Central memory CD4-positive, alpha-beta T cell (primary cell): ENCODE measurements at regions not wholly inside any gene's neighbourhood (a gene's known extent, or its start where the extent isn't known, plus 50 kb on each side); places are given as distances from the start of the nearest gene placed in this dataset.

Experiments
- DNase-seq: peaks from one replicate; pipeline ENCODE4 v3.0.0; 2022

- DNase-seq: no peak
Measured at GRCh38 chr12:85641796-85642195, 194.4 kb downstream of the RASSF9 start.

- no peak for DNase-seq
Measured at GRCh38 chr12:85642288-85642687, 193.9 kb downstream of the RASSF9 start.

GRCh38 chr12:85642808-85643207 is 193.4 kb downstream of the RASSF9 start:
- no peak for DNase-seq

- no peak for DNase-seq
Measured at GRCh38 chr12:85644508-85644907, 191.7 kb downstream of the RASSF9 start.

GRCh38 chr12:85653731-85654455 is 182.3 kb downstream of the RASSF9 start:
- no peak for DNase-seq

GRCh38 chr12:85654456-85654840 is 181.8 kb downstream of the RASSF9 start:
- no peak for DNase-seq

GRCh38 chr12:85656561-85656960 is 179.6 kb downstream of the RASSF9 start:
- DNase-seq: no peak

GRCh38 chr12:85657251-85657650 is 179.0 kb downstream of the RASSF9 start:
- DNase-seq: no peak

GRCh38 chr12:85657836-85658630 is 178.2 kb downstream of the RASSF9 start:
- DNase-seq: no peak

- DNase-seq: no peak
Measured at GRCh38 chr12:85659754-85660530, 176.3 kb downstream of the RASSF9 start.

- DNase-seq: no peak
Measured at GRCh38 chr12:85661461-85662206, 174.6 kb downstream of the RASSF9 start.

- no peak for DNase-seq
Measured at GRCh38 chr12:85662207-85662602, 174.0 kb downstream of the RASSF9 start.

GRCh38 chr12:85663631-85664030 is 172.6 kb downstream of the RASSF9 start:
- no peak for DNase-seq

- DNase-seq: no peak
Measured at GRCh38 chr12:85664429-85664828, 171.8 kb downstream of the RASSF9 start.

GRCh38 chr12:85669911-85670310 is 166.3 kb downstream of the RASSF9 start:
- DNase-seq: no peak

GRCh38 chr12:85672436-85672835 is 163.8 kb downstream of the RASSF9 start:
- DNase-seq: no peak

GRCh38 chr12:85673921-85674420 is 162.2 kb downstream of the RASSF9 start:
- DNase-seq: peak; percentile 0

GRCh38 chr12:85676816-85677749 is 159.1 kb downstream of the RASSF9 start:
- DNase-seq: no peak

GRCh38 chr12:85679296-85679695 is 156.9 kb downstream of the RASSF9 start:
- DNase-seq: no peak

- DNase-seq: no peak
Measured at GRCh38 chr12:85680881-85681280, 155.3 kb downstream of the RASSF9 start.

GRCh38 chr12:85681333-85681732 is 154.9 kb downstream of the RASSF9 start:
- no peak for DNase-seq
